Pancreas (tissue), 10 donors: ENCODE measurements at regions not wholly inside any gene's neighbourhood (a gene's known extent, or its start where the extent isn't known, plus 50 kb on each side); places are given as distances from the start of the nearest gene placed in this dataset.
A peak's percentile ranks its signal among the peaks of the same experiment; 100 is the strongest.

ENCODE experiments used
- ATAC-seq, 4 donors: fragments of 200-7000 bp; cut with Tn5 transposase; one replicate each; pipeline versions ENCODE4 v1.8.0 to v1.9.1; 2020; ENCODE audit warnings: mild to moderate bottlenecking in 4 of 4, moderate library complexity in 4 of 4
- DNase-seq, 6 donors: peaks; one replicate each; pipeline ENCODE4 v3.0.0-alpha.2; 2020
- FAIRE-seq: peaks from 2 replicates; lab custom pipeline; 2012; peaks lifted over from hg19 to GRCh38; lab: Jason Lieb, UNC
- H3K27ac ChIP-seq, 4 donors: fragments of 200-600 bp; sonication (generic); 1 replicate in 3 of 4; 2 replicates in 1 of 4; pipeline versions ENCODE4 v1.5.0 to v1.8.0; 2020
- H3K27me3 ChIP-seq, 4 donors: fragments of 200-600 bp; one replicate each; pipeline ENCODE4 v1.8.0; 2021
- H3K36me3 ChIP-seq, 3 donors: fragments of 200-600 bp; sonication (generic) in 1 of 3; one replicate each; pipeline versions ENCODE4 v1.5.0 to v1.8.0; 2020 to 2021
- H3K4me1 ChIP-seq, 3 donors: fragments of 200-600 bp; one replicate each; pipeline ENCODE4 v1.8.0; 2021
- H3K4me3 ChIP-seq, 4 donors: fragments of 200-600 bp; sonication (generic) in 2 of 4; one replicate each; pipeline versions ENCODE4 v1.5.0 to v1.8.0; 2020 to 2021
- H3K9me3 ChIP-seq, 4 donors: fragments of 200-600 bp; one replicate each; pipeline ENCODE4 v1.8.0; 2021
- WGBS, 2 donors: extraction: QIAGEN DNeasy Blood & Tissue Kit; methylation state at CpG; one replicate each; pipeline ENCODE4 v1.1.7; 2013; 5-methylcytosine and 5-hydroxymethylcytosine counted together
- intact Hi-C, 3 donors: fragments of 100-400 bp; cut with DNase I; formaldehyde crosslinking; loops; one replicate each; pipeline versions ENCODE4 v1.11.1 to v1.14.2; 2022
- TF ChIP-seq, protein P1 (sequence below), 4 donors: fragments of 200-600 bp; sonication (generic) in 3 of 4; IDR thresholded peaks; one replicate each; pipeline versions ENCODE4 v1.5.0 to v1.8.0; 2021; ENCODE audit warnings: antibody characterized with exemption in 4 of 4
- donor health status: healthy with polysubstance abuse.
- donor health status: DM: no; HTN: no; CAD: no; lungs with moderate emphysema.
- donor health status: DM: no; HTN: no; CAD: no.
- donor health status: control.
- donor health status: control.
- donor health status: Bipolar disorder and iron deficiency.
- donor health status: DM: yes; HTN: yes; CAD: no.
- donor health status: DM: no; HTN: no; CAD: no.
- donor health status: DM: no; HTN: no; CAD: no.
- donor health status: DM: yes; HTN: yes; CAD: no.

DNA sequence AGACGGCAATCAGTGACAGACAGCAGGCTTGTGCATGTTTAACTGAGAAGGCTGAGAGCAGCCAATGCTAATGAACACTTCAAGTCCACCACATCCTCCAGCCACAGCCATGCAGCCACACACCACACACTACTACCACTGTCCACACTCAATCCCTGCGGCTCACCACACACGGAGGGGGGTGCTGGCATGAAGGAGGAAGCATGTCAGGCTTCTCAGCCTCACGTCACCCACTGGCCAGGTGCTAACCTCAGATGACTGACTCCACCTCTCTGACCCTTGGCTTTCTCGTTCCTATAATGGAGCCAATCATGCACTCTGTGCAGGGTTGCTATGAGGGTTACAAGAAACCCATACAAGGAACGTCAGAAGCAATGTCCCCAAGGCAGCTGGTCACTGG is 165.4 kb upstream of the RNF32 start:
- FAIRE-seq (no peak), ATAC-seq (no peak), DNase-seq (no peak)
- Histone ChIP-seq H3K4me1 (no peaks in the 10 kb centered on the region), H3K27ac (no peak overlapping the region), H3K9me3 (no peaks in the 10 kb centered on the region), H3K27me3 (no peaks in the 10 kb centered on the region), H3K36me3 (no peaks in the 10 kb centered on the region), H3K4me3 (no peak overlapping the region)
- WGBS, 2 donors = 54 to 62% methylated on average over 6 of the region's 6 CpGs
- intact Hi-C loops = loop anchor here in 1 of 3 donors (5.0 kb wide), 1 partner anchor 663 kb away; the partner anchor contains the start of gene SHH
- TF ChIP-seq, protein P1, sequence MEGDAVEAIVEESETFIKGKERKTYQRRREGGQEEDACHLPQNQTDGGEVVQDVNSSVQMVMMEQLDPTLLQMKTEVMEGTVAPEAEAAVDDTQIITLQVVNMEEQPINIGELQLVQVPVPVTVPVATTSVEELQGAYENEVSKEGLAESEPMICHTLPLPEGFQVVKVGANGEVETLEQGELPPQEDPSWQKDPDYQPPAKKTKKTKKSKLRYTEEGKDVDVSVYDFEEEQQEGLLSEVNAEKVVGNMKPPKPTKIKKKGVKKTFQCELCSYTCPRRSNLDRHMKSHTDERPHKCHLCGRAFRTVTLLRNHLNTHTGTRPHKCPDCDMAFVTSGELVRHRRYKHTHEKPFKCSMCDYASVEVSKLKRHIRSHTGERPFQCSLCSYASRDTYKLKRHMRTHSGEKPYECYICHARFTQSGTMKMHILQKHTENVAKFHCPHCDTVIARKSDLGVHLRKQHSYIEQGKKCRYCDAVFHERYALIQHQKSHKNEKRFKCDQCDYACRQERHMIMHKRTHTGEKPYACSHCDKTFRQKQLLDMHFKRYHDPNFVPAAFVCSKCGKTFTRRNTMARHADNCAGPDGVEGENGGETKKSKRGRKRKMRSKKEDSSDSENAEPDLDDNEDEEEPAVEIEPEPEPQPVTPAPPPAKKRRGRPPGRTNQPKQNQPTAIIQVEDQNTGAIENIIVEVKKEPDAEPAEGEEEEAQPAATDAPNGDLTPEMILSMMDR (IDR thresholded peaks at IDR 0.05) = no peak

DNA sequence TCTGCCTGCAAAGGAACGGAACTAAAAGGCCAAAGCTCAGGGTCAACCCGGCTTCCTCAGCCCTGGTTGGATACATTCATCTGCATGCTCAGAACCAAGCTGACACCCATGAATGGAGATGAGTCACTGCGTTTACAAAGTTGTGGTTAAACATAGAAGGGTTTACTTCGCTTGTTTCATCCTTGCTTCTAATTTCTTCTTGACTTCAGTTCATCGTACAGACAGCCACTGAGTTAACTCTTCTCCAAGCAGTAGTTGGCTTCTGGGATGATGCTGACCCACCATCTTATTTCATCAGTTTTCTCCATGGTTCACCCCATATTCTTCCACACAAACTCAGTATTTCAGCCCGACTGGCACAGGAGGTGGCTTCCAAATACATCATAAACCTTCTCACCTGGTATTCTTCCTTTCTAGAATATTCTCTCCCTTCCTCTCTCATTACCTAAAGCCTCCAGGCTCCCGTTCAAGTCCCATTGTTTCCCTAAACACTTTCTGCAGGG is 166.3 kb upstream of the RNF32 start:
- peak in 1 of 4 donors; percentile 46 for ATAC-seq
- 61 to 64% methylated on average over 7 of the region's 7 CpGs for WGBS, 2 donors
- no peaks in the 10 kb centered on the region for H3K27me3 ChIP-seq
- TF ChIP-seq, protein P1 (IDR thresholded peaks at IDR 0.05) = no peak
- no peaks in the 10 kb centered on the region for H3K36me3 ChIP-seq
- H3K27ac ChIP-seq = no peak overlapping the region
- DNase-seq = no peak
- no peaks in the 10 kb centered on the region for H3K9me3 ChIP-seq
- intact Hi-C loops = loop anchor here in 1 of 3 donors (5.0 kb wide), 1 partner anchor 662 kb away; the partner anchor contains the start of gene SHH
- no peak overlapping the region for H3K4me3 ChIP-seq
- no peak for FAIRE-seq
- H3K4me1 ChIP-seq = no peaks in the 10 kb centered on the region

DNA sequence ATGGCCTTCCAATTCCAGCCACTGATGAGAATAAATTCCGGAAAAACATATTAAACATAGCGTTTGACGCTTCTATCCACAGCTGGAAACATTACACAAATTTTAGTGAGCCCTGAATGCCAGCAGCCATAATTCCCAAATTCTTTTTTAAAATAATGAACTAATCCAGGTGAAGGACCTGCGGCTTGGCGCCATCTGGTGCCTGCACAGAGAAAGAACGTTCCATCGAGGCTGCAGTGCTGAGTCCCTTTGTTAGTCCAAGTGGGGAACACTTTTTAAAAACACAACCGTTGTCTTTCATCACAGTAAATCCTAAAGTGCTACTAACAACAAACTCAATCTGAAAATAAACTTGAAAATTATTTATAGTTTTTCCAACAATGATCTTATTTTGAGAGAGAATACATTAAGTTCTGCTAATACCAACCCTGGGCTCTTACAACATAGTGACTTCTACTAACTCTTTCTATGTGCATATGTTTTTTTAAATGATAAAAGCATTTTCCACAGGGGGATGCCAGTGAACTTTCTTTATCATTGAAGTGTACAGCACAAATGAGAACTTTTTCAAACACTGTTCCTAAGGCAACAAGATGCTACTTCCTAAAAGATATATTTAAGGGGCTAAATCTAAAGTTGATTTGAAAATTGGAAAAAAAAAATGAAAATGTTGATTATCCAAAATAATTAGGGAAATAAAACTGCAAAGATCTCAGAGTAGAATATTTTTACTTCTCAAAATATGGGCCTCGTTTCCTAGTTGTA is 166.9 kb upstream of the RNF32 start:
- WGBS, 2 donors = 9 to 10% methylated on average over 9 of the region's 9 CpGs
- Histone ChIP-seq H3K9me3 (no peaks in the 10 kb centered on the region), H3K27me3 (no peaks in the 10 kb centered on the region), H3K4me3 (no peak overlapping the region), H3K36me3 (no peaks in the 10 kb centered on the region), H3K4me1 (no peaks in the 10 kb centered on the region), H3K27ac (no peak overlapping the region)
- intact Hi-C loops = loop anchor here in 1 of 3 donors (5.0 kb wide), 1 partner anchor 661 kb away; the partner anchor contains the start of gene SHH
- DNase-seq = peak in 4 of 6 donors; percentile 12 to 71 (median 42)
- ATAC-seq = peak; percentile 46 to 82 (median 78)
- FAIRE-seq = peak; percentile 53
- TF ChIP-seq, protein P1 (IDR thresholded peaks at IDR 0.05) = peak in 3 of 4 donors; percentile 48 to 56 (median 52)

DNA sequence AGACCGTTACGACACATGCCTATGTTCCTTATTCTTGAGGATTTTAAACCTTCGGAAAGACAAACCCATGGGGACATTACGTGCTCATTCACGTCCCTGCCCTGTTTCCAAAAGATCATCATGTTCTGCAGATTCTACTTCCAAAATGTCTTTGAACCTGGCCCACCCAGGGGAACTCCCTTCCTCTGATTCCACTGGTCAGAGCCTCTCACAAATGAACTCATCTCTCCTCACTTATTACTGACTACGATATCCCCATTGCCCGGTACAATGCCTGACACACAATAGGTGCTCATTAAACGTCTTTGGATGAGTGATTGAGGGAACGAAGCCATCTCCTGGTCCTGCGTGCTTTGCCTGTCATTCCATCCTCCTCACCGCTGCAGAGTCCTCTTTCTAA is 168.3 kb upstream of the RNF32 start:
- Histone ChIP-seq H3K4me1 (no peaks in the 10 kb centered on the region), H3K9me3 (no peaks in the 10 kb centered on the region), H3K4me3 (no peak overlapping the region), H3K36me3 (no peaks in the 10 kb centered on the region), H3K27ac (no peak overlapping the region), H3K27me3 (no peaks in the 10 kb centered on the region)
- DNase-seq (no peak), ATAC-seq (no peak), FAIRE-seq (no peak)
- TF ChIP-seq, protein P1 (IDR thresholded peaks at IDR 0.05) = no peak
- intact Hi-C loops = loop anchor here in 1 of 3 donors (5.0 kb wide), 1 partner anchor 660 kb away; the partner anchor contains the start of gene SHH
- WGBS, 2 donors = 89 to 95% methylated on average over 11 of the region's 11 CpGs
